WTC11 (cell line): ENCODE measurements at regions not wholly inside any gene's neighbourhood (a gene's known extent, or its start where the extent isn't known, plus 50 kb on each side); places are given as distances from the start of the nearest gene placed in this dataset.

Experiments used
- CREM ChIP-seq: sonication (generic); formaldehyde crosslinking; IDR thresholded peaks from 2 replicates; pipeline ENCODE4 v1.8.1; 2022; ENCODE audit warnings: mild to moderate bottlenecking, missing genetic modification reagents, moderate library complexity
- GABPB1 ChIP-seq: sonication (generic); formaldehyde crosslinking; IDR thresholded peaks from 2 replicates; pipeline ENCODE4 v1.8.1; 2023; ENCODE audit warnings: mild to moderate bottlenecking, missing genetic modification reagents

- TF ChIP-seq CREM (no peak), GABPB1 (CRISPR knock-in tag) (no peak)
These were observed 134.5 kb upstream of the FOXF1 start for GRCh38 chr16:86375851-86376250.
